Stomach smooth muscle (tissue), 2 donors: ENCODE measurements at regions not wholly inside any gene's neighbourhood (a gene's known extent, or its start where the extent isn't known, plus 50 kb on each side); places are given as distances from the start of the nearest gene placed in this dataset.

Experiments used
- H3K27ac ChIP-seq: one replicate; pipeline ENCODE4 v1.7.0; 2013; ENCODE audit warnings: mild to moderate bottlenecking, low read length, inconsistent platforms
- H3K27me3 ChIP-seq, 2 donors: one replicate each; pipeline ENCODE4 v1.7.0; 2013; ENCODE audit warnings: low read length in 2 of 2; ENCODE audit not compliant: insufficient read depth in 2 of 2, control insufficient read depth in 1 of 2
- H3K36me3 ChIP-seq, 2 donors: one replicate each; pipeline ENCODE4 v1.7.0; 2013; ENCODE audit warnings: low read length in 2 of 2; ENCODE audit not compliant: control insufficient read depth in 2 of 2, insufficient read depth in 2 of 2
- H3K4me1 ChIP-seq: one replicate; pipeline ENCODE4 v1.7.0; 2013; ENCODE audit warnings: low read length; ENCODE audit not compliant: control insufficient read depth, insufficient read depth
- H3K4me3 ChIP-seq, 2 donors: one replicate each; pipeline ENCODE4 v1.7.0; 2013; ENCODE audit warnings: low read length in 2 of 2
- H3K9ac ChIP-seq, 2 donors: one replicate each; pipeline ENCODE4 v1.7.0; 2013; ENCODE audit warnings: low read length in 2 of 2, mild to moderate bottlenecking in 1 of 2
- H3K9me3 ChIP-seq, 2 donors: one replicate each; pipeline ENCODE4 v1.7.0; 2013; ENCODE audit warnings: low read length in 2 of 2; ENCODE audit not compliant: control insufficient read depth in 2 of 2
- donor health status: healthy.
- donor health status: Pancreatic carcinoma.

DNA sequence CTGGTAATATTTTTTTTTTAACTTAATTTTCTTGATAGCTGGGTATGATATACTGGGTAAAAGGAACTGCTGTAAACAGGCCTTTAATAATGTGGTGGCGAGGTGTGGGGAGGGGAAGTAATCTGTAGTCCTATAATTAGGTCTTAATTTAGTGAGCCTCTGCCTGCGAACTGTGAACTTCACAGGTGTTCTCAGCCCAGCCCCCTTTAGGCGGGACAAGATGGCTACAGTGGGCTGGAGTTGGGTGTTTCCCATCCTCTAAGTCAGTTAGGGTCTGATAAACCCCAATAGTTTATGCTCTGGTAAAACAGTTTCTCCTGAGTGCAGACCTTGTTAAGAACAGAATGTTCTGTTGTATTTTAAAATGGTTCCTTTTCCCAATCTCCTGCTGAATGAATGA is 97.6 kb upstream of the SERP2 start:
- Histone ChIP-seq H3K4me1 (peaks cover 49% of the 10 kb centered on the region), H3K27ac (peak overlapping the region; percentile 31), H3K9ac (no peak overlapping the region), H3K36me3 (no peaks in the 10 kb centered on the region), H3K4me3 (no peak overlapping the region), H3K9me3 (no peaks in the 10 kb centered on the region), H3K27me3 (no peaks in the 10 kb centered on the region)

DNA sequence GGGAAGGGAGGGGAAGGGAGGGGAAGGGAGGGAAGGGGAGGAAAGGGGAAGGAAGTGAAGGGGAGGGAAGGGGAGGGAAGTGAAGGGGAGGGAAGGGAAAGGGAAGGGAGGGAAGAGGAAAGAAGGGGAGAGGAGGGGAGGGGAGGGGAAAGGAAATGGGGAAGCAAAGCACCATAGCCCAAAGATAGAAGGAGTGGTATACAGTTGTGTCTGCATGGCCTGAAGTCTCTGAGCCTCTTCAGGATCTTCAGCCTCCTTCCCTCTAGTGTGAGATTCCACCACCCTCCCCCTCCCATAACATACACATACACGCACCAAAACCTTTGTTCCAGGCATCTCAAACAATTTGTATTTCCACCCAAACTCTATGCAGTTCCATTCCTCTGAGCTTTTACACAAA is 96.2 kb upstream of the SERP2 start:
- Histone ChIP-seq H3K27ac (no peak overlapping the region), H3K9me3 (no peaks in the 10 kb centered on the region), H3K9ac (no peak overlapping the region), H3K36me3 (no peaks in the 10 kb centered on the region), H3K4me3 (no peak overlapping the region), H3K27me3 (no peaks in the 10 kb centered on the region), H3K4me1 (peaks cover 36% of the 10 kb centered on the region)

DNA sequence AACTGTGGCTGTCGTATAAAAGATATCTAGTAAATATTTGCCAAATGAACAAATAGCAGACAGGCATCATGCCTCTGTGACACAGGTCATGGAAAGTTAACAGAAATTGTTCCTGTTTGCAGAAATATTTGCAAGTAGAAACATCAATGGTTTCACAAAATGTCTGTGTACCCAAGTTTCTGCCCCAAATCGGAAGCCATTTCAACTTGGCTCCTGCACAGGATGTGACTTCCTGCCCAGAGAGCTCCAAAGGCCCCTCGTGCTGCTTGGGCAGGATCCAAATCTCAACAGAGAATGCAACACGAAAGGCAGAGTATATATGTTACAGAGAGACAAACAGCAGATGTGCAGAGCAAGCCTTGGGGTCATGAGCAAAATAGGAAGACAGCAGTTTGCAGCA is 95.5 kb upstream of the SERP2 start:
- H3K4me3 ChIP-seq = no peak overlapping the region
- no peaks in the 10 kb centered on the region for H3K36me3 ChIP-seq
- no peak overlapping the region for H3K9ac ChIP-seq
- H3K27ac ChIP-seq = no peak overlapping the region
- no peaks in the 10 kb centered on the region for H3K27me3 ChIP-seq
- no peaks in the 10 kb centered on the region for H3K9me3 ChIP-seq
- peaks cover 29% of the 10 kb centered on the region for H3K4me1 ChIP-seq

DNA sequence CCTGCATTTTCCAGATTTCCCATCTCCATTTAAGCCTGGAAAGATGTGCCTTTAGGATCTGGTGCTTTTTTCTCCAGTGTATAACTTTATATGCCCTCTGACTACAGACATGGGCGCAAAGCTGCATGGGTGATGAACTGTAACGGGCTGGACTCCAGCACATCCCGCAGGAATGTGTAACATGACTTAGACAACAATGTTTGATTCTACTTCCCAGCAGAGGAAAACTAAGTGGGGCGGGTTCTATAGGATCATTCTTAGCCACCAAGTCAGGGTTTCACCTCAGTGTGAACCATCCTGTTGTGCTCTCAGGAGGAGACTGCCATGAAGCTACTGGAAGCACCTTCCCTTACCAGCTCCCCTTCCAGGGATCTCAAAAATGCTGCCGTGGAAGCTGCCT is 93.2 kb upstream of the SERP2 start:
- Histone ChIP-seq H3K27ac (no peak overlapping the region), H3K9ac (no peak overlapping the region), H3K9me3 (no peaks in the 10 kb centered on the region), H3K36me3 (no peaks in the 10 kb centered on the region), H3K4me3 (no peak overlapping the region), H3K4me1 (peaks cover 11% of the 10 kb centered on the region), H3K27me3 (no peaks in the 10 kb centered on the region)

DNA sequence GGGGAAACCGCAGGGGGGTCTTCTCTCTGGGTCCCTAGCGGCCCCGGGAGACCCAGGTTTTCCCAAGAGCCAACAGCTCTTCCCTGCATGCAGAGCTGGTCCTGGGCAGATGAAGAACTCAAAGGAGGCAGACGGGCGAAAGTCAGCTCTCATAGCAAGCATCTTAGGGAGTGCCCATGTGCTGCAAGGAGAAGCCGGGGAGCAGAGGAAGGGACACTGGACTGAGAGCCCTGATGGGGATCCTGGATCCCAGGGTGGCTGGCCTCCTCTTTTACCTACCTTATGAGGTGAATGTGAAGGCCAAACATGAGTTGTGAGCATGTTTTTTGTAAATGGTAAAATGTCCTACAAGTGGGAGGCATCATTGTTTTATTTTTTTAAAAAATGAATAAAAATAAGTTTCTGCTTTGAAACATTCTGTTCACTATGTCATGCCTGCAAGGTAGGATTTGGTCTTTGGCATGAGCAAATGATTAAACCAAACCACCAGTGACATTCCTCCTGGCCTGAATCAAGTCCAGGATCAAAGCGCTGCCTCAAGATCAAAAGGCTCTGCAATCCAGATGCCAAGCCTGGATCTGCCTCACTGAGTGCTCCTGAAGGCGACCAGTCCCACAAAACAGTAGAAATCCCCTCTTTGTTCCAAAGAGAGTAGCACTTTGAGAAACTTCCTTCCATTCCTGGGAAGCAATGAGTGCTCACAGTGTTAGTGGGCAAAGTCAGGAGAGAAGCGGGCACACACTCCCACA is 92.2 kb upstream of the SERP2 start:
- H3K36me3 ChIP-seq = no peaks in the 10 kb centered on the region
- no peaks in the 10 kb centered on the region for H3K27me3 ChIP-seq
- peaks cover 7% of the 10 kb centered on the region for H3K4me1 ChIP-seq
- H3K4me3 ChIP-seq = no peak overlapping the region
- no peak overlapping the region for H3K27ac ChIP-seq
- no peaks in the 10 kb centered on the region for H3K9me3 ChIP-seq
- no peak overlapping the region for H3K9ac ChIP-seq

DNA sequence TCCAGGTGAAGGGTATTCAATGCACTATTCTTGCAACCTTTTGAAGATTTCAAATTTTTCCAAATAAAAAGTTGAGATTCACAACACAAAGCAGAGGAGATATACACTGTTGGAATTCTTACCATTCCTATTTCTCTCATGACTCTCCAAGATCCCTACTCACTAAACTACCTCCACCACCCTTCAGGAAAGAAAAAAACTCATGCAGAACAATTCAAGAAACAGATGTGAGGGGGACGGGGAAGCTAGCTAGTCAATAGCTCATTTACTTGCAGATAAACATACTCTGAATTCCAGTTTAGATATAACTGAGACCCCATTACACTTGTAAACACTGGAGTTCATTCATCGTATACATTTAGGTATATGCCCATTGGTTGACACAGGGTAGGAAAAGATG is 90.0 kb upstream of the SERP2 start:
- Histone ChIP-seq H3K27me3 (no peaks in the 10 kb centered on the region), H3K9ac (no peak overlapping the region), H3K9me3 (no peaks in the 10 kb centered on the region), H3K4me1 (peaks cover 5% of the 10 kb centered on the region), H3K4me3 (no peak overlapping the region), H3K36me3 (no peaks in the 10 kb centered on the region), H3K27ac (no peak overlapping the region)

DNA sequence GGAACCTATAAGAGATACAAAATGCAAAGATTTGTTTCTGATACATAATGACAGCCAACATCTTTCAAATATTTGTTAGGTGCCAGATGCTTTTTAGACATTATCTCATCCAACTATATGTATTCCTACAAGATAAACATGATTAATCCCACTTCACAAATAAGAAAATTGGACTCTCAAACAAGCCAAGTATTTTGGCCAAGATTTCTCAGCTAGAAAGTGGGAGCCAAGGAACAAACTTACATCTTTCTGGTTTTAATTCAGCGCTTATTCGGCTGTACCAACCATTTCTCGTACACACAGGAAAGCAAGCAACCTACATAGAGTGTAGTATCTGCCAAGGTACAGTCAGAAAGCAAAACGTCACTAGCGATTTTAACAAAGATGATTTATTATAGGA is 85.7 kb upstream of the SERP2 start:
- H3K9ac ChIP-seq = no peak overlapping the region
- H3K27ac ChIP-seq = no peak overlapping the region
- no peaks in the 10 kb centered on the region for H3K9me3 ChIP-seq
- H3K4me1 ChIP-seq = peaks cover 22% of the 10 kb centered on the region
- no peaks in the 10 kb centered on the region for H3K27me3 ChIP-seq
- H3K36me3 ChIP-seq = no peaks in the 10 kb centered on the region
- no peak overlapping the region for H3K4me3 ChIP-seq

DNA sequence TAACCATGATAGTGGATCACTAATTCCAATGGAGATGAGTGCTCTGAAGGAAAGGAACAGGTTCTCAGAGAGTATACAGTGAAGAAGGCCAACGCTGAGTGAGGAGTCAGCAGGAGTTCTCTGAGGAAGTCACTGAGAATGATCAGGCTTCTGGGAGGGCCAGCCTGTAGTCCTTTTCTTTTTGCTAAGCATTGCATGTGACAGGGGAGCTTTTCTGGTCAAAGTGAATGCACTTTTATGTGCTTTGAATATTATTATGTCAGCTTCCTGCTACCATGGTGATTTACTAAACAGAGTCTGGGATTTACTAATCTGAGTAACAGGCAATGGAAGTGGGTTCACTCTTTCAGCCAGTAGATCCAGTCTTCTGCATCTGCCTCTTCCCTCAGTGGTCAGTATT is 81.1 kb upstream of the SERP2 start:
- Histone ChIP-seq H3K9me3 (no peaks in the 10 kb centered on the region), H3K27ac (peak overlapping the region; percentile 88), H3K27me3 (no peaks in the 10 kb centered on the region), H3K36me3 (no peaks in the 10 kb centered on the region), H3K4me3 (no peak overlapping the region), H3K4me1 (peaks cover 48% of the 10 kb centered on the region), H3K9ac (no peak overlapping the region)

DNA sequence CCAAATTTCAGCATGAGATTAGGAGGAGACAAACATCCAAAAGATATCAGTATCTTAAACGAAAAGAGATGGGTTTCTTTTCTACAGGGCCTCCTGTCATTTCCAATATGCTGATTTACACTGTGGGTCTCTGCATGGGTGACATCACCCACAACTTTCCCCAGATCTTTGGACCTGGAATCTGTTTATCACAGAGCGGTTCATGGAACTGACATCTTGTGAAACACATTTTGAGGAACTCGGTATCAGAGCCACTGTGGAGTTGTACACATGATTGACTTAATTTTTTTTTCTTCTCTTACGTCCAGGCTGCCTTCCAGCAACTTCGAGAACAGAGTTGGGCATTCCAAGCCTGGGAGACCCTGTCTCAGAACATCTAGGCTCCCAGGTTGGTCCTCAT is 80.2 kb upstream of the SERP2 start:
- Histone ChIP-seq H3K9me3 (no peaks in the 10 kb centered on the region), H3K4me1 (peaks cover 45% of the 10 kb centered on the region), H3K27ac (peak overlapping the region; percentile 88), H3K36me3 (no peaks in the 10 kb centered on the region), H3K4me3 (peak overlapping the region in 1 of 2 donors; percentile 52), H3K27me3 (no peaks in the 10 kb centered on the region), H3K9ac (peak overlapping the region; percentile 7 to 51)

DNA sequence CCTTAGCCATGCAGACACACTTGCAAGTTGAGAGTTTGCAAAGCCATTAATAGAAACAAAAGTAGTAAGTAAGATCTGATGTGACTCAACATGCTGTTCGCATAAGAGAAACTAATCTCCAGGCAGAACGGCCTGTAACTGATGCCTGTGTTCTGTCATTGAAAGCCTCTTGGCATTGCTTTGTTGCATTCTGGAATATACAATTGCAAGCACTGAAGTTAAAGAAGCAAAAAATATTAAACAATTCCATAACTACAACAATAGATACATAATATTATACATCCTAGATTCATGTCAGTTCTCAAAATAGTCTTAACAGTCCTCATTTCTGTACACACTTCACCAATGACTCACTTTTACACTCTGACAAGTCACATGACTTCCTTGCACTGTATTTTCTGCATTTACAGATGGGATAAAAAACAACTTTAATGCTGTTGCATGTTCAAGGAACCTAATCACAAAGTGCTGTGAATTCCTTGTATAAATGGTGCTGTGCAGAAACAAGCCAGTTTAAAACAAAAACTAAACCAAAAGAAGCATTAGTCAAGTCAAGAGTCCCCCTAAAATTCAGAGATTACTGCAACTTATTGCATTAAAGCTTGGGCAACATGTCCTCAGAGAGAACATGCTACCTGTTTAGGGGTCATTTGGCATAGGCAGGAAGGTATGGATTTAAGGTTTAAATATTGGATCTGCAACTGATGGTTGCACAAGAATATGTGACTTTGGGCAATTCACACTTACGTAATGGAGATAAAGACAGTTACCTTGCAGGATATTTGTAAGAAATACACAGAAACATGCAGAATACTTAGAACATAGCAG is 79.5 kb upstream of the SERP2 start:
- Histone ChIP-seq H3K27ac (peak overlapping the region; percentile 88), H3K36me3 (no peaks in the 10 kb centered on the region), H3K9me3 (no peaks in the 10 kb centered on the region), H3K4me3 (peak overlapping the region in 1 of 2 donors; percentile 52), H3K9ac (peak overlapping the region; percentile 7 to 51), H3K27me3 (no peaks in the 10 kb centered on the region), H3K4me1 (peaks cover 37% of the 10 kb centered on the region)

DNA sequence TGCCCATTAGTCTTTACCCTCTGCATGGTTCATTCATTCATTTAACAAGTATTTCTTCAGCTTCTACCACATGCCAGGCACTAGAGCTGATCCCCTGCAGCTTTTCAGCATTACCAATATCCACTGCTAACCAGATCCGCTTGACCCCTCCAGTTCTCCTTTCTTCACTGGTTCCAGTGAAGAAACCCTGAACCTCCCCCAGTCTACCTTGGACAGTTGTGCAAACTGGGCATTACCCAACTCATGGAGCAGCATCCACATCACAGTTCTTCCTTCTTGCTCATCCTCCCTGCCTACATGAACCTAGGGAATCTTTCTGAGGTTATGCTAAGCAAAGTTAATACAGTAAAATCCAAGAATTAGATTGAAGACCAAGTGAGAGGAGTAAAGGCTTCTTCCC is 78.7 kb upstream of the SERP2 start:
- H3K9me3 ChIP-seq = no peaks in the 10 kb centered on the region
- peak overlapping the region; percentile 18 for H3K27ac ChIP-seq
- H3K4me1 ChIP-seq = peaks cover 37% of the 10 kb centered on the region
- H3K9ac ChIP-seq = no peak overlapping the region
- H3K4me3 ChIP-seq = no peak overlapping the region
- no peaks in the 10 kb centered on the region for H3K27me3 ChIP-seq
- no peaks in the 10 kb centered on the region for H3K36me3 ChIP-seq
